COLO668 (cell line): ENCODE measurements at regions not wholly inside any gene's neighbourhood (a gene's known extent, or its start where the extent isn't known, plus 50 kb on each side); places are given as distances from the start of the nearest gene placed in this dataset.

ENCODE experiments used
- DNase-seq: peaks from one replicate; lab custom pipeline; 2025; ENCODE audit not compliant: unreplicated experiment; lab: John Stamatoyannopoulos, UW

GRCh38 chr11:109998921-109999320 lies 94.3 kb upstream of the ZC3H12C start:
- no peak for DNase-seq

GRCh38 chr11:110000031-110000502 lies 93.1 kb upstream of the ZC3H12C start:
- no peak for DNase-seq

GRCh38 chr11:110000850-110001249 lies 92.3 kb upstream of the ZC3H12C start:
- DNase-seq = no peak

GRCh38 chr11:110003426-110003825 lies 89.8 kb upstream of the ZC3H12C start:
- peak; percentile 6 for DNase-seq

GRCh38 chr11:110011595-110011994 lies 81.6 kb upstream of the ZC3H12C start:
- no peak for DNase-seq

GRCh38 chr11:110015695-110016094 lies 77.5 kb upstream of the ZC3H12C start:
- DNase-seq = no peak

GRCh38 chr11:110019675-110020074 lies 73.5 kb upstream of the ZC3H12C start:
- no peak for DNase-seq

- no peak for DNase-seq
Observed at GRCh38 chr11:110022548-110022947, 70.6 kb upstream of the ZC3H12C start.

- DNase-seq = no peak
Observed at GRCh38 chr11:110023711-110024110, 69.5 kb upstream of the ZC3H12C start.

GRCh38 chr11:110026858-110027626 lies 66.2 kb upstream of the ZC3H12C start:
- DNase-seq = no peak

GRCh38 chr11:110027627-110028371 lies 65.4 kb upstream of the ZC3H12C start:
- no peak for DNase-seq

GRCh38 chr11:110028921-110029320 lies 64.3 kb upstream of the ZC3H12C start:
- DNase-seq = no peak

- DNase-seq = no peak
Observed at GRCh38 chr11:110029714-110030113, 63.5 kb upstream of the ZC3H12C start.

- DNase-seq = no peak
Observed at GRCh38 chr11:110031171-110031570, 62.0 kb upstream of the ZC3H12C start.

- DNase-seq = no peak
Observed at GRCh38 chr11:110032259-110032658, 60.9 kb upstream of the ZC3H12C start.

GRCh38 chr11:110032957-110033570 lies 60.1 kb upstream of the ZC3H12C start:
- no peak for DNase-seq

GRCh38 chr11:110034806-110035205 lies 58.4 kb upstream of the ZC3H12C start:
- no peak for DNase-seq

- DNase-seq = no peak
Observed at GRCh38 chr11:110035357-110035756, 57.8 kb upstream of the ZC3H12C start.

- no peak for DNase-seq
Observed at GRCh38 chr11:110038201-110038600, 55.0 kb upstream of the ZC3H12C start.
